GM20000 (cell line): ENCODE measurements at regions not wholly inside any gene's neighbourhood (a gene's known extent, or its start where the extent isn't known, plus 50 kb on each side); places are given as distances from the start of the nearest gene placed in this dataset.

ENCODE experiments used
- DNase-seq: peaks from one replicate; pipeline ENCODE4 v3.0.0; 2012; ENCODE audit warnings: low spot score
- TF ChIP-seq, protein P1 (sequence below): IDR thresholded peaks from 2 replicates; pipeline ENCODE4 v1.5.1; 2012; ENCODE audit warnings: mild to moderate bottlenecking, control low read depth; ENCODE audit errors: extremely low read depth, missing control alignments

- DNase-seq = no peak
- TF ChIP-seq, protein P1, sequence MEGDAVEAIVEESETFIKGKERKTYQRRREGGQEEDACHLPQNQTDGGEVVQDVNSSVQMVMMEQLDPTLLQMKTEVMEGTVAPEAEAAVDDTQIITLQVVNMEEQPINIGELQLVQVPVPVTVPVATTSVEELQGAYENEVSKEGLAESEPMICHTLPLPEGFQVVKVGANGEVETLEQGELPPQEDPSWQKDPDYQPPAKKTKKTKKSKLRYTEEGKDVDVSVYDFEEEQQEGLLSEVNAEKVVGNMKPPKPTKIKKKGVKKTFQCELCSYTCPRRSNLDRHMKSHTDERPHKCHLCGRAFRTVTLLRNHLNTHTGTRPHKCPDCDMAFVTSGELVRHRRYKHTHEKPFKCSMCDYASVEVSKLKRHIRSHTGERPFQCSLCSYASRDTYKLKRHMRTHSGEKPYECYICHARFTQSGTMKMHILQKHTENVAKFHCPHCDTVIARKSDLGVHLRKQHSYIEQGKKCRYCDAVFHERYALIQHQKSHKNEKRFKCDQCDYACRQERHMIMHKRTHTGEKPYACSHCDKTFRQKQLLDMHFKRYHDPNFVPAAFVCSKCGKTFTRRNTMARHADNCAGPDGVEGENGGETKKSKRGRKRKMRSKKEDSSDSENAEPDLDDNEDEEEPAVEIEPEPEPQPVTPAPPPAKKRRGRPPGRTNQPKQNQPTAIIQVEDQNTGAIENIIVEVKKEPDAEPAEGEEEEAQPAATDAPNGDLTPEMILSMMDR = no peak
Observed at GRCh38 chr3:25895031-25895430, 105.1 kb downstream of the OXSM start.

- TF ChIP-seq, protein P1 = no peak
- DNase-seq = no peak
Observed at GRCh38 chr3:25895443-25895842, 105.6 kb downstream of the OXSM start.

DNA sequence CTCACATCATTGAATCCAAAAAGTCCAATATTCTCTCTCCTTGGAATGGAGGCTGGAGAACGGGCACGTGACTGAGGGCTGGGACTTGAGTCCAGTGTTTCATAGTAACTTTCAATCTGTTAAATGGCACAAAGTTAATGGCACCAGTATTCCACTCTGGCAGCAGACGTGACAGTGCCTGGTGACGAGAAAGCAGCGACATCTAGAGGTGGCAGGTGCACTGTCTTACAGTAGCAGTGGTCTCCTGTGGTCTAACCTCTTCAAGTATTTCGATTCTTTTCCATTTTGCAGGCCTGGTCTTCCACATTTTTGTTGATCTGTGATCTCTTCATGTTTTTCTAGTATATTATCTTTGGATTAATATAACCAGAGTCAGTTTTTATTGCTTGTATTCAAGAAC lies 107.1 kb downstream of the OXSM start:
- DNase-seq = peak; percentile 49
- TF ChIP-seq, protein P1 = peak; percentile 75

- TF ChIP-seq, protein P1 = no peak
- no peak for DNase-seq
Observed at GRCh38 chr3:25899352-25900101, 109.6 kb downstream of the OXSM start.

DNA sequence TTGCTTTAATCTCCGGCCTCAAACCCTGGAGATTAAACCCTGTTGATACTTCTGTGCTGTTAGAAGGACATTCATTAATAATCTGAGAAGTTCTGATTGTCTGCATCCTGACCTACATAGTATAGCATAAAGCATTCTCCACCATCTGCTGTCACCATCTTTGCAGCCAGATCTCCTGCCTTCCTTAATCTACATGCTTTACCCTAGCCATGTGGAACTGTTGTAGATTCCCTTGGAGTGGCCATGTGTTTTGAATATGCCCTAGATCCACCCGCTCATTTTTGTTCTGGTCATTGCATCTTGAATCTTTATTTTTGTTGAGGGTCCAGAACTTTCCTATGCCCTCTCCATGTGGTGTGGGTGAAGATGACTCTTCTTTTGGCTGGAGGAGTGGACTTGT lies 110.3 kb downstream of the OXSM start:
- TF ChIP-seq, protein P1 = no peak
- no peak for DNase-seq

GRCh38 chr3:25901796-25902195 lies 111.9 kb downstream of the OXSM start:
- no peak for DNase-seq
- TF ChIP-seq, protein P1 = no peak

DNA sequence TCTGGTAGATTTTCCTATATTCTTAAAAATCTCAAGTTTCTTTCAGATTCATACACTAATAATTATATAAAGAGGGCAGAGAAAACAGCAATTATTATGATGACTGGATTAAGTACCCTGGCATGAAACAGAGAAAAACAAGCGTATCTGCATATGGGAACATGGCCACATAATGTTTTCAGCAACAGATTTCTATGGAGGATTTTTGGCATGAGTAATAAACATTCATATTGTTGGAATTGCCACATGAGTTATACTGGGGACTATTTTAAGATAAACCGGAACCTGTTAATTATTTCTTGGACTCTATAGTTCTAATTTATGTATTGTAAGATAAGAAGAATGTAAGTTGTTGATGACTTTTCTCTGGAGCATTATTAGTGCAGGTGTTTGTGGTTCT lies 112.7 kb downstream of the OXSM start:
- TF ChIP-seq, protein P1 = no peak
- DNase-seq = no peak
